Stomach (tissue), 4 donors: ENCODE measurements at regions not wholly inside any gene's neighbourhood (a gene's known extent, or its start where the extent isn't known, plus 50 kb on each side); places are given as distances from the start of the nearest gene placed in this dataset.

Experiments used
- POLR2A ChIP-seq, 4 donors: fragments of 450-650 bp; IDR thresholded peaks; one replicate each; pipeline ENCODE4 v1.6.1; 2016; ENCODE audit warnings: antibody characterized with exemption in 4 of 4, control low read depth in 2 of 4, mild to moderate bottlenecking in 1 of 4, moderate library complexity in 1 of 4
- TF ChIP-seq, protein P1 (sequence below), 7 experiments: fragments of 450-650 bp in 4 of 7; fragments of 200-600 bp in 3 of 7; sonication (generic) in 3 of 7; IDR thresholded peaks; one replicate each; pipeline ENCODE4 v1.5.1; 2016 to 2019; ENCODE audit warnings: antibody characterized with exemption in 7 of 7, control low read depth in 2 of 7, mild to moderate bottlenecking in 1 of 7

DNA sequence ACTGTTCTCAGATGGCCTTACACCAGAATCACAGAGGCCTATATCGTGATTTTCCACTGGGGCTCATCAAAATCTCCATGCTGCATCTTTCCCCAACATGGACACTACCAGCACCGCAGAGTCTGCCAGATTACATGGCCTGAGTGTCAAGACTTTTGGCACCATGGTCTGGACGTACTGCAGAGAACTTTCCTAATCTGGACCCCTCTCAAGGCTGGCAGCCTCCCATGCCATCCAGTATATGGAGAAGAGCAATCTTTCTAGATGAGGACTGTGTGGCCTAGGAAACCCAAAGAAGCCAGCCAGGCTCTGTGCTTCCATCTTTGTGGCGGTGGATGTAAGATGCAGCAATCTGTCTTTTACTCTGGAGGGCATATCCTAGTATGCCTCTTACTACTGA is 139.2 kb downstream of the ADAMTS15 start:
- TF ChIP-seq, protein P1, sequence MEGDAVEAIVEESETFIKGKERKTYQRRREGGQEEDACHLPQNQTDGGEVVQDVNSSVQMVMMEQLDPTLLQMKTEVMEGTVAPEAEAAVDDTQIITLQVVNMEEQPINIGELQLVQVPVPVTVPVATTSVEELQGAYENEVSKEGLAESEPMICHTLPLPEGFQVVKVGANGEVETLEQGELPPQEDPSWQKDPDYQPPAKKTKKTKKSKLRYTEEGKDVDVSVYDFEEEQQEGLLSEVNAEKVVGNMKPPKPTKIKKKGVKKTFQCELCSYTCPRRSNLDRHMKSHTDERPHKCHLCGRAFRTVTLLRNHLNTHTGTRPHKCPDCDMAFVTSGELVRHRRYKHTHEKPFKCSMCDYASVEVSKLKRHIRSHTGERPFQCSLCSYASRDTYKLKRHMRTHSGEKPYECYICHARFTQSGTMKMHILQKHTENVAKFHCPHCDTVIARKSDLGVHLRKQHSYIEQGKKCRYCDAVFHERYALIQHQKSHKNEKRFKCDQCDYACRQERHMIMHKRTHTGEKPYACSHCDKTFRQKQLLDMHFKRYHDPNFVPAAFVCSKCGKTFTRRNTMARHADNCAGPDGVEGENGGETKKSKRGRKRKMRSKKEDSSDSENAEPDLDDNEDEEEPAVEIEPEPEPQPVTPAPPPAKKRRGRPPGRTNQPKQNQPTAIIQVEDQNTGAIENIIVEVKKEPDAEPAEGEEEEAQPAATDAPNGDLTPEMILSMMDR (IDR thresholded peaks at IDR 0.05) = no peak
- TF ChIP-seq POLR2A (IDR thresholded peaks at IDR 0.05) = no peak
